Fibroblast of skin of scalp (primary cell): ENCODE measurements at regions not wholly inside any gene's neighbourhood (a gene's known extent, or its start where the extent isn't known, plus 50 kb on each side); places are given as distances from the start of the nearest gene placed in this dataset.

Source experiments
- DNase-seq: peaks from one replicate; pipeline ENCODE4 v3.0.0-alpha.2; 2013

GRCh38 chr6:166747644-166748595 is 120.9 kb upstream of the RPS6KA2 start:
- DNase-seq, result no peak

GRCh38 chr6:166745801-166746668 is 119.0 kb upstream of the RPS6KA2 start:
- DNase-seq, result no peak

GRCh38 chr6:166744223-166745134 is 117.4 kb upstream of the RPS6KA2 start:
- DNase-seq, result no peak

- no peak for DNase-seq
Observed at GRCh38 chr6:166743406-166744222, 116.6 kb upstream of the RPS6KA2 start.

- DNase-seq, result no peak
Observed at GRCh38 chr6:166742981-166743380, 115.9 kb upstream of the RPS6KA2 start.

- DNase-seq, result no peak
Observed at GRCh38 chr6:166739976-166740318, 112.9 kb upstream of the RPS6KA2 start.

GRCh38 chr6:166739117-166739975 is 112.3 kb upstream of the RPS6KA2 start:
- DNase-seq, result no peak

GRCh38 chr6:166738386-166739116 is 111.5 kb upstream of the RPS6KA2 start:
- no peak for DNase-seq

GRCh38 chr6:166737261-166737660 is 110.2 kb upstream of the RPS6KA2 start:
- DNase-seq, result no peak

GRCh38 chr6:166736634-166737033 is 109.6 kb upstream of the RPS6KA2 start:
- DNase-seq, result peak; percentile 67

GRCh38 chr6:166733900-166734299 is 106.8 kb upstream of the RPS6KA2 start:
- no peak for DNase-seq

GRCh38 chr6:166729658-166730057 is 102.6 kb upstream of the RPS6KA2 start:
- no peak for DNase-seq

GRCh38 chr6:166728884-166729530 is 102.0 kb upstream of the RPS6KA2 start:
- DNase-seq, result no peak

- peak; percentile 22 for DNase-seq
Observed at GRCh38 chr6:166726201-166726600, 99.2 kb upstream of the RPS6KA2 start.

GRCh38 chr6:166725571-166725970 is 98.5 kb upstream of the RPS6KA2 start:
- DNase-seq, result no peak

GRCh38 chr6:166724576-166724975 is 97.5 kb upstream of the RPS6KA2 start:
- DNase-seq, result peak; percentile 49

GRCh38 chr6:166722785-166723184 is 95.7 kb upstream of the RPS6KA2 start:
- DNase-seq, result no peak

- DNase-seq, result no peak
Observed at GRCh38 chr6:166721576-166721975, 94.5 kb upstream of the RPS6KA2 start.

- DNase-seq, result no peak
Observed at GRCh38 chr6:166720856-166721255, 93.8 kb upstream of the RPS6KA2 start.
